Adrenal gland (tissue), 9 donors: ENCODE measurements at regions not wholly inside any gene's neighbourhood (a gene's known extent, or its start where the extent isn't known, plus 50 kb on each side); places are given as distances from the start of the nearest gene placed in this dataset.

Source experiments
- DNase-seq, 7 donors: peaks; one replicate each; pipeline ENCODE4 v3.0.0-alpha.2; 2019 to 2020
- H3K27ac ChIP-seq, 5 donors: fragments of 200-600 bp; sonication (generic) in 4 of 5; 1 replicate in 3 of 5; 2 replicates in 2 of 5; pipeline versions ENCODE4 v1.5.1 to v1.8.0; 2016 to 2020; ENCODE audit warnings: mild to moderate bottlenecking in 1 of 5
- H3K27me3 ChIP-seq: fragments of 200-600 bp; 2 replicates; pipeline ENCODE4 v1.8.0; 2021
- H3K36me3 ChIP-seq, 2 donors: fragments of 200-600 bp; replicated peaks in 1 of 2; 1 replicate in 1 of 2; 2 replicates in 1 of 2; pipeline versions ENCODE4 v1.5.1 to v1.8.0; 2018 to 2022
- H3K4me1 ChIP-seq, 2 donors: fragments of 200-600 bp; replicated peaks in 1 of 2; 1 replicate in 1 of 2; 2 replicates in 1 of 2; pipeline versions ENCODE4 v1.5.1 to v1.8.0; 2018 to 2021
- H3K4me3 ChIP-seq, 4 donors: fragments of 200-600 bp; sonication (generic) in 3 of 4; one replicate each; pipeline ENCODE4 v1.5.1; 2016 to 2018
- H3K9me3 ChIP-seq, 3 donors: fragments of 200-600 bp; sonication (generic) in 1 of 3; replicated peaks in 1 of 3; 1 replicate in 2 of 3; 2 replicates in 1 of 3; pipeline versions ENCODE4 v1.5.1 to v1.8.0; 2016 to 2021
- POLR2A ChIP-seq, 2 donors: fragments of 450-650 bp; IDR thresholded peaks; one replicate each; pipeline ENCODE4 v1.6.1; 2017; ENCODE audit warnings: antibody characterized with exemption in 2 of 2, mild to moderate bottlenecking in 2 of 2, moderate library complexity in 1 of 2
- WGBS, 4 donors: extraction: QIAGEN DNeasy Blood & Tissue Kit in 2 of 4; methylation state at CpG; one replicate each; pipeline versions ENCODE4 v1.1.5 to v1.1.7; 2013 to 2017; 5-methylcytosine and 5-hydroxymethylcytosine counted together
- intact Hi-C, 2 donors: fragments of 100-400 bp; cut with DNase I; formaldehyde crosslinking; loops; one replicate each; pipeline versions ENCODE4 v1.14.1 to v1.15.0; 2022 to 2023
- TF ChIP-seq, protein P1 (sequence below), 6 experiments: fragments of 450-650 bp in 4 of 6; fragments of 200-600 bp in 2 of 6; sonication (generic) in 1 of 6; IDR thresholded peaks; 1 replicate in 5 of 6; 2 replicates in 1 of 6; pipeline versions ENCODE4 v1.5.1 to v1.8.0; 2016 to 2021; ENCODE audit warnings: antibody characterized with exemption in 6 of 6, mild to moderate bottlenecking in 2 of 6, moderate library complexity in 1 of 6
- donor health status: healthy with polysubstance abuse.
- donor health status: Bipolar disorder and iron deficiency.
- donor health status: DM: yes; HTN: yes; CAD: no.
- donor health status: DM: no; HTN: no; CAD: no.
- donor health status: DM: no; HTN: no; CAD: no.

DNA sequence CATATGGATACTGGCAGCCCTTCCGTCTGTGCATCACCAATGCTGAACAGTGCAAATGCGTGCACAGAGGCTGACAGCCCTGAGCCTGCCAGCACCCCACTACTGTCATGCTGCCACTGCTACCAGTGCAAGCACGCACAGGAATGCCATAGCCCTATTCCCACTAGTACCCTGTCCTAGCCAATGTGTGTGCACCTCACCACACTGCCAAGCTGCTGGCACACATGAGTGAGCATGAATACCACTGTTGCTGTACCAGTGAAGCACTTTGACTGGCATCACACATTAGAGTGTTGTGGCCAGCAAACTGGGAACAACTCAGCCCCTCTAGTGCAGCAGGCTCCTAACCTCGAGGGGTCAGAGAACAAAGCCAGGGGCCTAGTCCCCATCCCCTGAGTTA is 102.9 kb upstream of the PCDH10 start:
- DNase-seq = no peak
- no peak for TF ChIP-seq POLR2A (IDR thresholded peaks at IDR 0.05)
- TF ChIP-seq, protein P1, sequence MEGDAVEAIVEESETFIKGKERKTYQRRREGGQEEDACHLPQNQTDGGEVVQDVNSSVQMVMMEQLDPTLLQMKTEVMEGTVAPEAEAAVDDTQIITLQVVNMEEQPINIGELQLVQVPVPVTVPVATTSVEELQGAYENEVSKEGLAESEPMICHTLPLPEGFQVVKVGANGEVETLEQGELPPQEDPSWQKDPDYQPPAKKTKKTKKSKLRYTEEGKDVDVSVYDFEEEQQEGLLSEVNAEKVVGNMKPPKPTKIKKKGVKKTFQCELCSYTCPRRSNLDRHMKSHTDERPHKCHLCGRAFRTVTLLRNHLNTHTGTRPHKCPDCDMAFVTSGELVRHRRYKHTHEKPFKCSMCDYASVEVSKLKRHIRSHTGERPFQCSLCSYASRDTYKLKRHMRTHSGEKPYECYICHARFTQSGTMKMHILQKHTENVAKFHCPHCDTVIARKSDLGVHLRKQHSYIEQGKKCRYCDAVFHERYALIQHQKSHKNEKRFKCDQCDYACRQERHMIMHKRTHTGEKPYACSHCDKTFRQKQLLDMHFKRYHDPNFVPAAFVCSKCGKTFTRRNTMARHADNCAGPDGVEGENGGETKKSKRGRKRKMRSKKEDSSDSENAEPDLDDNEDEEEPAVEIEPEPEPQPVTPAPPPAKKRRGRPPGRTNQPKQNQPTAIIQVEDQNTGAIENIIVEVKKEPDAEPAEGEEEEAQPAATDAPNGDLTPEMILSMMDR (IDR thresholded peaks at IDR 0.05) = no peak
- H3K27me3 ChIP-seq = no peaks in the 10 kb centered on the region
- WGBS, 4 donors = 74 to 86% (median 76%) methylated on average over 3 to 4 of the region's 4 CpGs
- intact Hi-C loops = no loop called here
- no peaks in the 10 kb centered on the region for H3K4me1 ChIP-seq
- no peak overlapping the region for H3K27ac ChIP-seq
- no peak overlapping the region for H3K4me3 ChIP-seq
- H3K36me3 ChIP-seq = no peaks in the 10 kb centered on the region
- H3K9me3 ChIP-seq = no peaks in the 10 kb centered on the region

DNA sequence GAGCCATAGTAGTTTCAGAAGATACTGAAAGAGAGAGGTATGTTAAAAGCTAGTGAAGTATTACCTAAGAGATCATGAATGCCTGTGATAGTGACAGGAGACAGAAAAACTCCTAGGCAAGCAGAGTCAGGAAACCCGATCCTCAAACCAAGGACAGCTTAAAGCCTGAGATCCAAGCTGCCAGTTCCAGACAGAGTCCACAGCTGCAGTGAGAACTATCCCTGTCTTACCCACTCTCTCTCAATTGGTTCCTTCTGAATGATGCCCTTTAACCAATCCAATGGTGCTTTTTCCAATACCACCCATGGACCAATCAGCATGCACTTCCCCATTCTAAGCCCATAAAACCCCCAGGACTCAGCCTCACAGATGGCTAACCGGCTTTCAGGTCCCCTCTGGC is 90.4 kb upstream of the PCDH10 start:
- no peak for DNase-seq
- WGBS, 4 donors = 50 to 60% (median 52%) methylated on average over 2 of the region's 2 CpGs
- intact Hi-C loops = no loop called here
- TF ChIP-seq POLR2A (IDR thresholded peaks at IDR 0.05) = no peak
- TF ChIP-seq, protein P1 (IDR thresholded peaks at IDR 0.05) = no peak
- Histone ChIP-seq H3K9me3 (no peaks in the 10 kb centered on the region), H3K27ac (no peak overlapping the region), H3K4me3 (no peak overlapping the region), H3K4me1 (no peaks in the 10 kb centered on the region), H3K27me3 (no peaks in the 10 kb centered on the region), H3K36me3 (no peaks in the 10 kb centered on the region)

DNA sequence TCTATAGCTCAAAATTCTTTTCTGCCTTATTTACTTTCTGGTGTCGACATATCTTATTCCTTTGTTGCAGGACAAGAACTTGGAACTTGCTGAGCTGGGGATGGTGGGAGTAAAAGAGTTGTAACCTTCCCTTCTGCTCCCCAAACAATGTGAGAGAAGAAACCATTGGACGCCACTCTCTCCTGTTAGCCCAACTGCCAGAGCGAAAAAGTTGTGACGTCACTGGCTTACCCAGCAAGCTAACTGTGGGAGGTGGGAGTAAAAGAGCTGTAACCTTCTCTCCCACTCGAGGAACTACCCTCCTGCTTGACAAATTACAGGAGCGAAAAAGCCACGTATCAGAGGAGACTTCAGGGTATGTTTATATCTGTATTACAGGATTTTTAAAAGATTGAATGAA is 90.0 kb upstream of the PCDH10 start:
- Histone ChIP-seq H3K27me3 (no peaks in the 10 kb centered on the region), H3K27ac (no peak overlapping the region), H3K36me3 (no peaks in the 10 kb centered on the region), H3K9me3 (no peaks in the 10 kb centered on the region), H3K4me3 (no peak overlapping the region), H3K4me1 (no peaks in the 10 kb centered on the region)
- intact Hi-C loops = no loop called here
- 63 to 72% (median 68%) methylated on average over 7 of the region's 7 CpGs for WGBS, 4 donors
- no peak for TF ChIP-seq POLR2A (IDR thresholded peaks at IDR 0.05)
- TF ChIP-seq, protein P1 (IDR thresholded peaks at IDR 0.05) = no peak
- no peak for DNase-seq

- TF ChIP-seq, protein P1 (IDR thresholded peaks at IDR 0.05) = no peak
- TF ChIP-seq POLR2A (IDR thresholded peaks at IDR 0.05) = no peak
- intact Hi-C loops = no loop called here
- WGBS, 4 donors = 76 to 83% (median 78%) methylated on average over 1 of the region's 1 CpG
- no peaks in the 10 kb centered on the region for H3K4me1 ChIP-seq
- no peaks in the 10 kb centered on the region for H3K36me3 ChIP-seq
- H3K27ac ChIP-seq = no peak overlapping the region
- peaks cover 0 to 3% (median 0%) of the 10 kb centered on the region in 3 donors for H3K9me3 ChIP-seq
- no peaks in the 10 kb centered on the region for H3K27me3 ChIP-seq
- no peak overlapping the region for H3K4me3 ChIP-seq
- no peak for DNase-seq
Observed at GRCh38 chr4:133062851-133063250, 86.2 kb upstream of the PCDH10 start.
